Activated T-helper 2 cell treated with anti-CD3 and anti-CD28 coated beads, Interferon-gamma antibody, Interleukin-2, Interleukin-4, amounts not matched to agents 10 μg/mL and 5 μg/mL and 100 μg/mL, durations not matched to agents 14 hours and 24 hours and 36 hours (primary cell): ENCODE measurements at regions not wholly inside any gene's neighbourhood (a gene's known extent, or its start where the extent isn't known, plus 50 kb on each side); places are given as distances from the start of the nearest gene placed in this dataset.

Experiments used
- DNase-seq: peaks from one replicate; pipeline ENCODE4 v3.0.0; 2021; ENCODE audit warnings: low spot score
- H3K27ac Mint-ChIP-seq: one replicate; pipeline ENCODE4 v1.8.0; 2021; ENCODE audit warnings: mixed read lengths
- H3K27me3 Mint-ChIP-seq: one replicate; pipeline ENCODE4 v1.8.0; 2021; ENCODE audit warnings: low read depth, mixed read lengths
- H3K36me3 Mint-ChIP-seq: one replicate; pipeline ENCODE4 v1.8.0; 2021; ENCODE audit warnings: low read depth, mixed read lengths
- H3K4me1 Mint-ChIP-seq: one replicate; pipeline ENCODE4 v1.8.0; 2021; ENCODE audit warnings: low read depth, mixed read lengths
- H3K4me3 Mint-ChIP-seq: one replicate; pipeline ENCODE4 v1.8.0; 2021; ENCODE audit warnings: low read depth, mild to moderate bottlenecking, moderate library complexity, mixed read lengths
- H3K9me3 Mint-ChIP-seq: one replicate; pipeline ENCODE4 v1.8.0; 2021; ENCODE audit warnings: mixed read lengths
- intact Hi-C: fragments of 100-400 bp; cut with micrococcal nuclease; formaldehyde crosslinking; loops from one replicate; pipeline ENCODE4 v1.15.1; 2023

DNA sequence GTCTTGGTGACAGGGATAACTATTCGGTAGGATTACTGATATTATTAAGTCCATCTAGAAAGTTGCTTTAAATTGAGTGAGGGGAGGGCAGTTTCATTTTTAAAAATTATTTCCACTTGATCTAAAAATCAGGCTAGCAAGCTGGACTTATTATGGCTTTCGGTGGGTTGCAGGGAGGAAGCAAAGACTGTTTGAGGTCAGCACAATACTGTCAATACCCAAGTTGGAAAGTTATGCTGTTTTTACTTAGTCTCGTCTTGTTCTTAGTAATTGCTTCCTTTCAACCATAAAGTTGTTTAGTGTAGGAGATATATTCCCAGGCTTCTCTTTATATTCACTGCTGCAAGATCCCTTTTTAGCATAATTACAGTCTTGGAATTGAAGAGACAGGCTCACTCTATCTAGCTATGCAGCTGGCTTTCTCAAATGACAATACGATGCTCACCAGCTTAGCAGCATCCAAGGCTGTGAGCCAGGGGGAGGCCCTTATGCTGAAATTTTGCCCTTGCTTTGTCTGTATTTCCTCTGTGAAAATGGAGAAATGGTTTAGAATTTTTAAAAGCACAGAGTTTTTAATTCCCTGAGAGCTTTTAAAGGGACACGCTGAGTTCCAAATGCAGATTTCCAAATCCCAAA, 68.2 kb upstream of the APC start:
- no peak overlapping the region for H3K27ac Mint-ChIP-seq
- H3K4me3 Mint-ChIP-seq = no peak overlapping the region
- H3K27me3 Mint-ChIP-seq = peaks cover 18% of the 10 kb centered on the region
- intact Hi-C loops = no loop called here
- no peaks in the 10 kb centered on the region for H3K36me3 Mint-ChIP-seq
- DNase-seq = no peak
- H3K9me3 Mint-ChIP-seq = no peaks in the 10 kb centered on the region
- H3K4me1 Mint-ChIP-seq = no peaks in the 10 kb centered on the region

GRCh38 chr5:112671687-112672086, 66.0 kb upstream of the APC start:
- Mint-ChIP-seq H3K27ac (no peak overlapping the region), H3K4me1 (no peaks in the 10 kb centered on the region), H3K9me3 (no peaks in the 10 kb centered on the region), H3K36me3 (no peaks in the 10 kb centered on the region), H3K27me3 (peaks cover 28% of the 10 kb centered on the region), H3K4me3 (no peak overlapping the region)
- DNase-seq = no peak
- intact Hi-C loops = no loop called here

- intact Hi-C loops = no loop called here
- H3K36me3 Mint-ChIP-seq = no peaks in the 10 kb centered on the region
- H3K4me1 Mint-ChIP-seq = no peaks in the 10 kb centered on the region
- DNase-seq = no peak
- H3K4me3 Mint-ChIP-seq = no peak overlapping the region
- H3K27me3 Mint-ChIP-seq = peaks cover 17% of the 10 kb centered on the region
- no peaks in the 10 kb centered on the region for H3K9me3 Mint-ChIP-seq
- no peak overlapping the region for H3K27ac Mint-ChIP-seq
Observed at GRCh38 chr5:112681481-112681908, 56.2 kb upstream of the APC start.

DNA sequence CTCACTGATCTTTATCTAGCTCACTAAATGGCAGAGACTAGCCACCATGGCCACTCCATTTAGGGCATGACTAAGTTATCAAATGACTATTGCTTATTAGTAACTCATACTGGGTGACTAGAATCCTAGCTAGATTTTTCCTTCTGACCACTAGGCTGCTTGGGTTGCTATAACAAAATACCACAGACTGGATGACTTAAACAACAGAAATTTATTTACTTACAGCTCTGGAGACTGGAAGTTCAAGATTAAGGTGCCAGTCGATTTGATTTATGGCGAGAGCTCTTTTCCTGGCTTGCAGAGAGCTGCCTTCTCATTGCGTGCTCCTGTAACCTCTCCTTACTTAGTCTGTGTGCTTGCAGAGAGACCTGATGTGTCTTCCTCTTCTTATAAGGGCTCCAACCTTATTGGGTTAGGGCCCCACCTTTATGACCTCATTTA, 55.0 kb upstream of the APC start:
- Mint-ChIP-seq H3K4me3 (no peak overlapping the region), H3K27me3 (peaks cover 21% of the 10 kb centered on the region)

DNA sequence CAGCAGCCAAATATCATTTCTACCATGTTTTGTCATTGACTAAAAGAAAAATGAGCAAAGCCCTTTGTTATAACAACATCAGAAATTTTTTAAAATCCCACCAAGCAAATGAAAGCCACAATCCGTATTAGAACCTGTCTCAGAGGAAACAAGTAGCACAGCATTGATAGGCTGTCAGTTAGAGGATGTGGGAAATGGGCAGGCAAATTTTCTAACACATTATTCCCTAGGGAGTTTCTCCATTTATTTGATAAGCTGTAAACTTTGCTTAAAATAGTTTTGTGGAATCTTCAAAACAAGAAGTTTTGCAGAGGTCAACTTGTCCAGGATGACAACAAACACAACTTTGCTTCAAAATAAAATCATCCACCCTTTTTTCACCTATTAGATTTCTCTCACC, 53.6 kb upstream of the APC start:
- Mint-ChIP-seq H3K27ac (no peak overlapping the region), H3K27me3 (peaks cover 27% of the 10 kb centered on the region), H3K4me1 (no peaks in the 10 kb centered on the region), H3K36me3 (no peaks in the 10 kb centered on the region), H3K9me3 (no peaks in the 10 kb centered on the region), H3K4me3 (no peak overlapping the region)
- intact Hi-C loops = no loop called here
- no peak for DNase-seq

More for the DNA sequence above, 55.0 kb upstream of the APC start:
- no peaks in the 10 kb centered on the region for H3K36me3 Mint-ChIP-seq
- no peak overlapping the region for H3K27ac Mint-ChIP-seq
- H3K9me3 Mint-ChIP-seq = no peaks in the 10 kb centered on the region
- intact Hi-C loops = no loop called here
- no peaks in the 10 kb centered on the region for H3K4me1 Mint-ChIP-seq
- DNase-seq = no peak

DNA sequence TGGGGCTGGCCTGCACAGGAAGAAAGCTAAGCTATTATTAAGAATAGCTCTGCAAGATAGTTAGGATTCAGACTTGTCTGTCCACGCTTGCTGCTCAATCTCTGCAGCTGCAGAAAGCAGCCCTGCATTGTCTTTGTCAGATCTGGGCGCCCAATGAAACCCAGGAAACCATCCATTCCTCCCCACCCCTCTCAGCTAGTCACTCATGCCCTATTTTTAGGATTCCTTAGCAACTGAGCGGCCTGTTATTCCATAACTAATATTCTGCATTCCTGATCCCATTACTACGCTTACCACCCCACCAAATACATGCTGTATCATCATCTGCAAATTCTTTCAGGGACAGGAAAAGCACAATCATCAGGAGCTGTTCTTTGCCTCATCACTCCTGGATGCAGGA, 52.9 kb upstream of the APC start:
- Mint-ChIP-seq H3K27ac (no peak overlapping the region), H3K4me1 (no peaks in the 10 kb centered on the region), H3K27me3 (peaks cover 30% of the 10 kb centered on the region), H3K9me3 (no peaks in the 10 kb centered on the region), H3K36me3 (no peaks in the 10 kb centered on the region), H3K4me3 (no peak overlapping the region)
- intact Hi-C loops = no loop called here
- no peak for DNase-seq

- H3K27ac Mint-ChIP-seq = no peak overlapping the region
- no peak overlapping the region for H3K4me3 Mint-ChIP-seq
- DNase-seq = no peak
- no peaks in the 10 kb centered on the region for H3K36me3 Mint-ChIP-seq
- peaks cover 35% of the 10 kb centered on the region for H3K27me3 Mint-ChIP-seq
- H3K9me3 Mint-ChIP-seq = no peaks in the 10 kb centered on the region
- intact Hi-C loops = no loop called here
- H3K4me1 Mint-ChIP-seq = no peaks in the 10 kb centered on the region
Observed at GRCh38 chr5:112685386-112685785, 52.3 kb upstream of the APC start.

DNA sequence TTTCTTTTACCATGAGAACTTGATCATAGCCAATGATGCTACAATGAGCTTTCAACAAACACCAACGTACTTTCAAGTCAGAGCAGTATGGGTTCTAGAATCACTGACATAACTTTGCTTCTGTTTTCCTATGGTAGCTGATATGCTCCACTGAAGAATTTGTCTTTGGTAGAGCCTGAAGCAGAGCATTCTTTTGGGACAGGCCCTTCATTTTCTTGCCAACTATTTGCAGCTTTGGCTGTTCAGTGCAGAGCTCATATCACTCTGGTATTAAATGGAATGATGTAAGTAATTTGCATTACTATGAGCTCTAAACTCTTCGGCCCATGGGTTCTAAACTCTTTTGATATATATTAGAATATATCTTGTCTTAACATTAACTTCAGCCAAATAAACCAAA, 51.8 kb upstream of the APC start:
- no peaks in the 10 kb centered on the region for H3K36me3 Mint-ChIP-seq
- peaks cover 36% of the 10 kb centered on the region for H3K27me3 Mint-ChIP-seq
- intact Hi-C loops = no loop called here
- H3K4me3 Mint-ChIP-seq = no peak overlapping the region
- no peak for DNase-seq
- no peaks in the 10 kb centered on the region for H3K9me3 Mint-ChIP-seq
- H3K27ac Mint-ChIP-seq = no peak overlapping the region
- H3K4me1 Mint-ChIP-seq = no peaks in the 10 kb centered on the region

- Mint-ChIP-seq H3K9me3 (no peaks in the 10 kb centered on the region), H3K36me3 (no peaks in the 10 kb centered on the region), H3K4me3 (no peak overlapping the region), H3K27ac (no peak overlapping the region), H3K27me3 (peaks cover 36% of the 10 kb centered on the region), H3K4me1 (no peaks in the 10 kb centered on the region)
- intact Hi-C loops = no loop called here
- no peak for DNase-seq
Observed at GRCh38 chr5:112686675-112687074, 51.0 kb upstream of the APC start.

- no peak for DNase-seq
- Mint-ChIP-seq H3K27ac (no peak overlapping the region), H3K4me1 (peaks cover under 1% of the 10 kb centered on the region), H3K36me3 (no peaks in the 10 kb centered on the region), H3K27me3 (peaks cover 36% of the 10 kb centered on the region), H3K9me3 (no peaks in the 10 kb centered on the region), H3K4me3 (no peak overlapping the region)
- intact Hi-C loops = no loop called here
Observed at GRCh38 chr5:112687306-112687705, 50.4 kb upstream of the APC start.
